GM19025 (cell line): ENCODE measurements at regions not wholly inside any gene's neighbourhood (a gene's known extent, or its start where the extent isn't known, plus 50 kb on each side); places are given as distances from the start of the nearest gene placed in this dataset.

Experiments used
- ATAC-seq: cut with Tn5 transposase; IDR thresholded peaks from one replicate; pipeline ENCODE4 v1.9.1; 2021; ENCODE audit warnings: mild to moderate bottlenecking, low read depth, moderate library complexity; ENCODE audit not compliant: unreplicated experiment

- no peak for ATAC-seq
These were observed 119.6 kb downstream of the MTX2 start for GRCh38 chr2:176388861-176389260.

GRCh38 chr2:176390276-176391147 is 121.3 kb downstream of the MTX2 start:
- ATAC-seq = no peak

GRCh38 chr2:176391148-176391419 is 121.8 kb downstream of the MTX2 start:
- no peak for ATAC-seq

- no peak for ATAC-seq
These were observed 123.0 kb downstream of the MTX2 start for GRCh38 chr2:176392249-176392648.

GRCh38 chr2:176392744-176393414 is 123.6 kb downstream of the MTX2 start:
- no peak for ATAC-seq

- no peak for ATAC-seq
These were observed 126.1 kb downstream of the MTX2 start for GRCh38 chr2:176395273-176395854.

GRCh38 chr2:176398243-176399073 is 129.2 kb downstream of the MTX2 start:
- ATAC-seq = no peak

GRCh38 chr2:176399074-176399598 is 129.9 kb downstream of the MTX2 start:
- no peak for ATAC-seq

- ATAC-seq = peak; percentile 51
These were observed 136.2 kb downstream of the MTX2 start for GRCh38 chr2:176405477-176405876.

GRCh38 chr2:176407706-176408105 is 138.5 kb downstream of the MTX2 start:
- no peak for ATAC-seq

GRCh38 chr2:176409671-176410070 is 140.4 kb downstream of the MTX2 start:
- ATAC-seq = no peak

GRCh38 chr2:176412136-176412535 is 142.9 kb downstream of the MTX2 start:
- no peak for ATAC-seq

GRCh38 chr2:176413786-176414185 is 144.5 kb downstream of the MTX2 start:
- no peak for ATAC-seq

GRCh38 chr2:176414641-176415040 is 145.4 kb downstream of the MTX2 start:
- no peak for ATAC-seq

GRCh38 chr2:176415174-176415895 is 146.1 kb downstream of the MTX2 start:
- ATAC-seq = no peak

- no peak for ATAC-seq
These were observed 146.8 kb downstream of the MTX2 start for GRCh38 chr2:176415937-176416499.

GRCh38 chr2:176418768-176419167 is 149.5 kb downstream of the MTX2 start:
- ATAC-seq = no peak

GRCh38 chr2:176419591-176420071 is 150.4 kb downstream of the MTX2 start:
- no peak for ATAC-seq

- no peak for ATAC-seq
These were observed 152.2 kb downstream of the MTX2 start for GRCh38 chr2:176421297-176422050.
